NCI-H1417 treated with DMSO at 0.1 percent for 48 hours (cell line): ENCODE measurements at regions not wholly inside any gene's neighbourhood (a gene's known extent, or its start where the extent isn't known, plus 50 kb on each side); places are given as distances from the start of the nearest gene placed in this dataset.
"Not testable (repeated sequence)": the region's sequence is repeated elsewhere in the genome, so short reads cannot be mapped to it uniquely, and the experiment has no call there.

Experiments used
- DNase-seq: peaks from one replicate; lab custom pipeline; 2025; lab: John Stamatoyannopoulos, UW

- DNase-seq, result no peak
Measured at GRCh38 chr6:67047996-67048395, 1341.0 kb upstream of the EYS start.

GRCh38 chr6:67045076-67045475, 1338.0 kb upstream of the EYS start:
- DNase-seq, result no peak

DNA sequence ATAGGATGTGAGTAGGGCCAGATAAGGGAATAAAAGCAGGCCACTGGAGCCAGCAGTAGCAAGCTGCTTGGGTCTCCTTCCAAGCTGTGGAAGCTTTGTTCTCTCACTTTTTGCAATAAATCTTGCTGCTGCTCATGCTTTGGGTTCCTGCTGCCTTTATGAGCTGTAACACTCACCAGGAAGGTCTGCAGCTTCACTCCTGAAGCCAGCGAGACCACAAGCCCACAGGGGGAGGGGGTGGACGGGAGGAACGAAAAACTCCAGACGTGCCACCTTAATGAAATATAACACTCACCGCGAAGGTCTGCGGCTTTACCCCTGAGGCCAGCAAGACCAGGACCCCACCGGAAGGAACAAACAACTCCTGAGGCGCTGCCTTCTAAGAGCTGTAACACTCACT, 1324.4 kb upstream of the EYS start:
- no peak for DNase-seq

- no peak for DNase-seq
Measured at GRCh38 chr6:67030861-67031260, 1323.8 kb upstream of the EYS start.

- DNase-seq, result no peak
Measured at GRCh38 chr6:67016921-67017460, 1310.0 kb upstream of the EYS start.

DNA sequence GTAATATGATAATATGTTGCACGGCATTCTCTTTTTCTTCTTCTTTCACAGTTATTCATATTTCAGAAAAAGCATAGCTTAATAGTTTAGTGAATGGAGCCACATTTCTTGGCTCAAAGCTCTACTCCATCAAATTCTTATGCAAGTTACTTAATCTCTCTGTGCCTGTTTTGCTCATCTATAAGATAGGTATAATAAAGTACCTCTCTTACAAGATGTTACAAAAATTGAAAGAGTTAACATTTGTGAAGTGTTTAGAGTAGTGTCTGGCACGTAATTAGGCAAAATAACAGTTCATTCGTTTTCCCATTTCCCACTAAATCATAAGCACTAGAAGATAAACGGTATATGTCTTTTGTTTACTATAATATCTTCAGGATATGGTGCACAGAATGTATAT, 1304.4 kb upstream of the EYS start:
- DNase-seq, result no peak

DNA sequence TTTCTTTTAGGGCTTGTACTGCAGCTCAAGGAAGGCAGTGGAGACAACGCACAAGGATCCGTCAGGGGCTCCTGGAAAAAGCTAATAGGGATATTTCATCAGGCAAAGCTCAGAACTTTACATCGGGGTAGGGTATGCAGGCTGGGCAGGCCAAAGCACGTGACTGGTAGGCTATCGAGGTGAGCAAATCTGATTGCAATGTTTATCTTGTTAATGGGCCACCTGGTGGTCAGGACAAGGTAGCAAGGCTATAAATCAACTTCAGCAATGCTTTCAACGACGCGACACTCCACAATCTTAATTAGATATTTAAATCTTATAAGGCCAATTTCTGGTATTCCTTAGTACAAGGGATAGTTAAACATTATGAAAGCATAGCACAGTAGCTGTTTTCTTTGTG, 1302.8 kb upstream of the EYS start:
- DNase-seq, result no peak

DNA sequence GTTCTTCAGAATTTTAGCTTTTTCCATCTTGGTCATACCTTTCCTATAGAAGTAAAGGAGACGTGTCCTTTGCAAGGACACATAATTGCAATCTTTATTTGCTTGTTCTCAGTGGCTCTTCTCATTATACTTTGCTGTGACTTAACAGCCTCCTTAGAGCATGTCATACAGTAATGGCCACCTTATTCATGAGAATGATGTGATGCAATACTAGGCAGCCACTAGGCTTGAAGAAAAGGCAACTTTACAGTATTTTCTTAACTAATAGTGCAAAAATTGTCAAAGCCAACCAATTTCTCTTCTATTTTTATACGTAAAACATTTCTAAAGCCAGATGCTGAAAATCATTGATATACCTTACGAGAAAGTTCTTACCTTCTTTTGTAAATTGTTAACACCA, 1296.8 kb upstream of the EYS start:
- DNase-seq, result no peak

- DNase-seq, result no peak
Measured at GRCh38 chr6:67000121-67000520, 1293.1 kb upstream of the EYS start.

DNA sequence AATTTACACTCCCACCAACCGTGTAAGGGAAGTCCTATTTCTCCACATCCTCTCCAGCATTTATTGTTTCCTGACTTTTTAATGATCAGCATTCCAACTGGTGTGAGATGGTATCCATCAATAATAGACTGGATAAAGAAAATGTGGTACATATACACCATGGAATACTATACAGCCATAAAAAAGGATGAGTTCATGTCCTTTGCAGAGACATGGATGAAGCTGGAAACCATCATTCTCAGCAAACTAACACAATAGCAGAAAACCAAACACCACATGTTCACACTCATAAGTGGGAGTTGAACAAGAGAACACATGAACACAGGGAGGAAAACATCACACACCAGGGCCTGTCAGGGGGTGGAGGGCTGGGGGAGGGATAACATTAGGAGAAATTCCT, 1290.6 kb upstream of the EYS start:
- not testable (repeated sequence) for DNase-seq

GRCh38 chr6:66995669-66996068, 1288.6 kb upstream of the EYS start:
- no peak for DNase-seq

DNA sequence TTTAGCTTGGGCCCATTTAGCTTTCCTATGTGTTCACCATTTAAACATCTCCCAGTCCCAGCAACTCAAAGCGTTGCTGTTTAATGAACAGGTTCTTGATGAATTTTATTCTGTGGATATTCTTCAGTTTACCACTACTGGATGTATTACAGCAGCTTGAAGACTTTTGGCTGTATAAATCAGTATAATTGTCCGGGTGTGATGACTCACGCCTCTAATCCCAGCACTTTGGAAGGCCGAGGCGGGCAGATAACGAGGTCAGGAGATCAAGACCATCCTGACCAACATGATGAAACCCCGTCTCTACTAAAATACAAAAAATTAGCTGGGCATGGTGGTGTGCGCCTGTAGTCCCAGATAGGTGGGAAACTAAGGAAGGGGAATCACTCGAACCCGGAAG, 1286.7 kb upstream of the EYS start:
- DNase-seq, result not testable (repeated sequence)

GRCh38 chr6:66993272-66993671, 1286.2 kb upstream of the EYS start:
- no peak for DNase-seq

DNA sequence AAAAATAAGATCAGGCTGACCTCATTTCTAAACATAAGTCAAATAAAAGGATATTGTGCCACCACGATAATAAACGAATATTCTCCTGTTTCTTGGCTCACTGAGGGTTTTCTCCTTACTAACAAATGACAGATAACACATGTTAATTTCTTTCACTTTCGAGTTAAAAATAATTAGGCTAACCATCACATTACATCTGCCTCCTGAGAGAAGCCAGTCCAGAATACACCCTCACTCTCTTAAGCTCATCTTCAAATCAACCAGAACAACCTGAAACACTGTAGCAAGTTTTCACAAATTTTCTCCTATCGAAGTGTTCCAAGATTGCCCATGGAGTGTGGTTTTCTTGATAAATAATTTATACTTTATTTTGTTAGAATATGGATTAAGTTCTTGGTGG, 1285.6 kb upstream of the EYS start:
- no peak for DNase-seq

DNA sequence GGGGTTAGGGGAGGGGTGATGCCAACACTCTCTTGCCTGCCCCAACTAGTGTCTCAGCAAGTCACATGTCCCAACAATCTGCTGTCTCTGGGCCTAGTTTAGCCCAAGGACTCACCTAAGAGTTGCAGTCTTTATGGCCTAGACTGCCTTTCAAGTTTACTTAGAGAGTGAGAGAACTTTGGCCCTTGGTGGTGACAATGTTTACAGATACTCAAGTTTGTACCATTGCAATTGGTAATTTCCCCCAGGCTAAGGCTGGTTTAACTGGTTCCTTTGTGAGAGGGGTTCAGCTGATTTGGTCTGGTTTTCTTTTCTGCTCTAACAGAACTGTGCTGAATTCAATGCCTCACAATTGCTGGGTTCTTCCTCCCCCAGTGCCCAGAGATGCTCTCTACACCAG, 1279.9 kb upstream of the EYS start:
- DNase-seq, result no peak

- no peak for DNase-seq
Measured at GRCh38 chr6:66985816-66986215, 1278.8 kb upstream of the EYS start.

GRCh38 chr6:66970373-66970772, 1263.3 kb upstream of the EYS start:
- no peak for DNase-seq

- no peak for DNase-seq
Measured at GRCh38 chr6:66965227-66965626, 1258.2 kb upstream of the EYS start.

GRCh38 chr6:66964216-66964615, 1257.2 kb upstream of the EYS start:
- DNase-seq, result no peak

GRCh38 chr6:66962082-66962481, 1255.1 kb upstream of the EYS start:
- no peak for DNase-seq

DNA sequence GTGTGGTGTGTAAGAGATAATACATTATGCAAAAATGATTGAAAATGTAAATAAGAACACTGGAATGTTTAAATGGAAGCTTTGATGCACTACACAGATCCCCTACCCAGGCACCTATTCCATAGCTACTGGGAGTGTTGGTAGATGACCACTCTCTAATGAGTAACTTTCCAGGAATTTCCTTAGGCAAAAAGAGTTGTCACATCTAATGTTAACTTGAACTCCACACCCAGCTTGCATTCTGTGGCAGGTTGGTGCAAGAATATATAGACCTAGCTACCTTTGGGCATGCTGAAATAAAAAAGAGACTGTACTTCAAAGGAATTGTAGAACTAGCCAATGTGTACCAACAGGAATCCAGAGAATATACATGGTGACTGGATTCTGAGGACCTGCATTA, 1254.2 kb upstream of the EYS start:
- no peak for DNase-seq

- DNase-seq, result no peak
Measured at GRCh38 chr6:66949191-66949661, 1242.2 kb upstream of the EYS start.

GRCh38 chr6:66948106-66948505, 1241.1 kb upstream of the EYS start:
- DNase-seq, result no peak

DNA sequence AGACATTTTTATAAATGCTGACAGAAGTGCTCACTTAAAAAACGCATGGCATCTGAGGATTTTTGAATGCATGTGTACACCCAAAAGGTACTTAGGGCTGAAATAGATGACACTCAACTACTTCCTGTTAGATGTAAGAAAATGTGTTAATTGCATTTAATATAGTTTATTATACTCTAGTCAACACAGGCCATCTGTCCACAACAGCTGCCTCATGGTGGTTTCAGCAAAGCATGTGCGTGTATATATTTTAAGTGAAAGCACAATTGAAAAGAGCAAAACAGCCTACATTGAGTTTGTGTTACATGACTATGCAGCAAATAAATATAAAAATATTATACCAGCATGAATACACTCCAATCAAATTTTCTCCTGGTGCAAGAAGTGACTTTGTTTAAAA, 1233.0 kb upstream of the EYS start:
- peak; percentile 56 for DNase-seq

GRCh38 chr6:66937180-66937579, 1230.2 kb upstream of the EYS start:
- no peak for DNase-seq
